Brain pericyte (primary cell): ENCODE measurements at regions not wholly inside any gene's neighbourhood (a gene's known extent, or its start where the extent isn't known, plus 50 kb on each side); places are given as distances from the start of the nearest gene placed in this dataset.
"Not testable (repeated sequence)": the region's sequence is repeated elsewhere in the genome, so short reads cannot be mapped to it uniquely, and the experiment has no call there.

Experiments used
- DNase-seq: peaks from one replicate; pipeline ENCODE4 v3.0.0-alpha.2; 2012; ENCODE audit warnings: low read depth, low spot score

GRCh38 chr5:111635151-111635902 is 121.7 kb downstream of the NREP start:
- DNase-seq: no peak

GRCh38 chr5:111631328-111631727 is 119.0 kb upstream of the STARD4 start:
- no peak for DNase-seq

GRCh38 chr5:111628901-111629300 is 116.6 kb upstream of the STARD4 start:
- no peak for DNase-seq

GRCh38 chr5:111627862-111628261 is 115.5 kb upstream of the STARD4 start:
- no peak for DNase-seq

- no peak for DNase-seq
These were observed 114.3 kb upstream of the STARD4 start for GRCh38 chr5:111626473-111627148.

GRCh38 chr5:111618623-111619271 is 106.4 kb upstream of the STARD4 start:
- DNase-seq: no peak

GRCh38 chr5:111615054-111615453 is 102.7 kb upstream of the STARD4 start:
- no peak for DNase-seq

GRCh38 chr5:111612013-111612630 is 99.8 kb upstream of the STARD4 start:
- not testable (repeated sequence) for DNase-seq

- DNase-seq: no peak
These were observed 93.9 kb upstream of the STARD4 start for GRCh38 chr5:111606194-111606593.

- no peak for DNase-seq
These were observed 91.1 kb upstream of the STARD4 start for GRCh38 chr5:111603446-111603827.

- DNase-seq: no peak
These were observed 90.6 kb upstream of the STARD4 start for GRCh38 chr5:111602817-111603445.

- DNase-seq: no peak
These were observed 86.7 kb upstream of the STARD4 start for GRCh38 chr5:111598996-111599395.

GRCh38 chr5:111597491-111597890 is 85.2 kb upstream of the STARD4 start:
- no peak for DNase-seq

GRCh38 chr5:111596705-111597104 is 84.4 kb upstream of the STARD4 start:
- DNase-seq: no peak

- no peak for DNase-seq
These were observed 83.1 kb upstream of the STARD4 start for GRCh38 chr5:111595425-111595824.

GRCh38 chr5:111589316-111589715 is 77.0 kb upstream of the STARD4 start:
- DNase-seq: no peak

- no peak for DNase-seq
These were observed 75.4 kb upstream of the STARD4 start for GRCh38 chr5:111587728-111588127.

GRCh38 chr5:111585946-111586345 is 73.6 kb upstream of the STARD4 start:
- no peak for DNase-seq

- no peak for DNase-seq
These were observed 73.0 kb upstream of the STARD4 start for GRCh38 chr5:111585291-111585690.

GRCh38 chr5:111584651-111585050 is 72.3 kb upstream of the STARD4 start:
- no peak for DNase-seq

GRCh38 chr5:111583758-111584203 is 71.4 kb upstream of the STARD4 start:
- DNase-seq: no peak
